NCI-H1694 treated with DMSO at 0.1 percent for 48 hours (cell line): ENCODE measurements at regions not wholly inside any gene's neighbourhood (a gene's known extent, or its start where the extent isn't known, plus 50 kb on each side); places are given as distances from the start of the nearest gene placed in this dataset.
"Not testable (repeated sequence)": the region's sequence is repeated elsewhere in the genome, so short reads cannot be mapped to it uniquely, and the experiment has no call there.

ENCODE experiments used
- DNase-seq: peaks from one replicate; lab custom pipeline; 2025; lab: John Stamatoyannopoulos, UW

DNA sequence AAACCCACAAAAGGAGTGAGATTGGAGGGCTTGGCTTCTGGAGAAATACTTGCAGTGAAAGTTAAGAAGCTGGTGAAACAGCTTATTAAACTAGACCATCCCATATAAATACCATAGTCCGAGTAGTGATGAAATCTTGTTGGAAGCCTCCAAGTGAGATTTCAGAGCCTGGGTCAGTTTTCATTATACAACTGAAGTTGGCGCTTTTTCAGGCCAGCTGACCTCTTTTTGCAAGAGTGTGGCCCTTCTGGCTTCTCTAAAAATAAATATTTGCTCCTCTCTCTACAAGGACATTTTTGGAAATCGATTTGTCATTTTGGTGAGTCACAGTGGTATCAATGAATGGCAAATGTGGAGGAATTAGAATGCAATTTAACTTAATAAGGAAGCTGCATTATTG is 51.2 kb upstream of the THRB start:
- DNase-seq: no peak

DNA sequence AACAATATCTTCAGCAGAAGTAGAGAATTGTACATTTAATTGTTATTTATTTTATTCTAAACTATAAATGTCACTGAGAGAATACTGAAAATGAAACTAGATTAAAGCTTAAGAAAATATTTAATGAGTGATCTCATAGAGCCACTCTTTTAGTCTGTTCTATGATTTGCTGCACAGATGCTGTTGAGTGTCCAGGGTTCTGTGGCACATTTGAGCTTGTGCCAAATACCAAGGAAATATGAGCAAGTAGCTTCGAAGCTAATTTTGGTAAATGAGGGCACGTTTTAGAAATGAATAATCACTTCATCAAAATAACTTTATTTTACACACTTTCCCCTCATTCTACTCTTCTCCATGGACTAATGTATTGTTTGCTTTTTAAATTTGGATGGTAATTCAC is 53.6 kb upstream of the THRB start:
- DNase-seq: no peak

- DNase-seq: no peak
Observed at GRCh38 chr3:24550588-24550987, 55.9 kb upstream of the THRB start.

DNA sequence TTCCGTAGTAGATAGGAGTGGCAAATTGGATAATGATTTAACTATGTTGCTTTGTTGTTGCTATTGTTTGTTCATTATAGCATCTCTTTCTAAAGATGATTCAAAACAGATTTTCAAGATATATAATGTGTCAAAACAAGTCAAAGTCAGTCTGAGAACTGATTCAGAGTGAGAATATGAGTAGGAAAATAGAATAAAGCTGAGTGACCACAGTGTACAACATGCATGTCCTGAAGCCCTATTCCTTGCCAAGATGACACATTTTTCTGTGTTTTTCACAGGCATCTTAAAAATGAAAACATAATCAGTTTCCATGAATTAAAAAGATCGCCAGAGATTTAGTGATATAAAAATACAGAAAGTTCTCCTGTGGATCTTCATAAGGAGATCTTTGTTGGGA is 57.0 kb upstream of the THRB start:
- DNase-seq: no peak

- no peak for DNase-seq
Observed at GRCh38 chr3:24562895-24563294, 68.2 kb upstream of the THRB start.

DNA sequence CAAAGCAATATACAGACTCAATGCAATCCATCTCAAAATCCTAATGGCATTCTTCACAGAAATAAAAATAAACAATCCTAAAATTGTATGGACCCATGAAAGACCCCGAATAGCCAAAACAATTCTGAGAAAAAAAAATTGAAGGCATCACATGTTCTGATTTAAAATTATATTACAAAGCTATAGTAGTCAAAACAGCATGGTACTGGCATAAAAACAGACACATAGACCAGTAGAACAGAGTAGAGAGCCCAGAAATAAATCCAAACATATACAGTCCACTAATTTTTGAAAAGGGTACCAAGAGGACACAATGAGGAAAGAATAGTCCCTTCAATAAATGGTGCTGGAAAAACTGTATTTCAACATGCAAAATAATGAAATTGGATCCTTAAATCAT is 70.4 kb upstream of the THRB start:
- DNase-seq: no peak

GRCh38 chr3:24565656-24566055 is 71.0 kb upstream of the THRB start:
- DNase-seq: no peak

DNA sequence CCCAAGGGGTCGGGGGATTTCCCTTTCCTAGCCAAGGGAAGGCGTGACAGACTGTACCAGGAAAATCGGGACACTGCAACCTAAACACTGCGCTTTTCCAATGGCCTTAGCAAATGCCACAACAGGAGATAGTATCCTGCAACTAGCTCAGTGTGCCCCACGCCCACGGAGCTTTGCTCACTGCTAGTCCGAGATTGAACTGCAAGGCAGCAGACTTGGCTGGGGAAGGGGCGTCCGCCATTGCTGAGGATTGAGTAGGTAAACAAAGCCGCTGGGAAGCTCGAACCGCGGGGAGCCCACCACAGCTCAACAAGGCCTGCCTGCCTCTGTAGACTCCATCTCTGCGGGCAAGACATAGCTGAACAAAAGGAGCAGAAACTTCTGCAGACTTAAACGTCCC is 72.3 kb upstream of the THRB start:
- DNase-seq: no peak

DNA sequence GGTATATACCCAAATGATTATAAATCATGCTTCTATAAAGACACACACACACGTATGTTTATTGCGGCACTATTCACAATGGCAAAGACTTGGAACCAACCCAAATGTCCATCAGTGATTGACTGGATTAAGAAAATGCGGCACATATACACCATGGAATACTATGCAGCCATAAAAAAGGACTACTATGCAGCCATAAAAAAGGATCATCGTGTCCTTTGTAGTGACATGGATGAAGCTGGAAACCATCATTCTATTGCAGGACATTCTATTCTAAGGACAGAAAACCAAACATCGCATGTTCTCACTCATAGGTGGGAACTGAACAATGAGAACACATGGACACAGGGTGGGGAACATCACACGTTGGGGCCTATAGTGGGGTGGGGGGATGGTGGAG is 77.8 kb upstream of the THRB start:
- not testable (repeated sequence) for DNase-seq

GRCh38 chr3:24573576-24573975 is 78.9 kb upstream of the THRB start:
- no peak for DNase-seq

DNA sequence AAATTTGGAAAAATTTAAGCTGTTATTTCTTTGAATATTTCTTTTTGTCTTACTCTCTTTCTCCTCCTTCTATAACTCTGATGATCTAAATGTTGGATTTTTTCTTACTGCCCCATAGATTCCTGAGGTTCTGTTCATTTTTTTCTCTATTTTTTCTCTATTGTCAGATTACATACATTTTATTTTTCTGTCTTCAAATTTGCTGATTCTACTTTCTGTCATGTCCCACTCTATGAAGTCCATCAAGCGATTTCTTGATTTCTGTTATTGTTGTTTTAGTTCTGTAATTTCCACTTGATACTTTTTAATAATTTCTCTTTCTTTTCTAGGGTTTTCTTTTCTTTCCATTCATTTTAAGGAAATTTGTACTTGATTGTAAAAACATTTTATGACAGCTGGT is 83.7 kb upstream of the THRB start:
- DNase-seq: no peak

DNA sequence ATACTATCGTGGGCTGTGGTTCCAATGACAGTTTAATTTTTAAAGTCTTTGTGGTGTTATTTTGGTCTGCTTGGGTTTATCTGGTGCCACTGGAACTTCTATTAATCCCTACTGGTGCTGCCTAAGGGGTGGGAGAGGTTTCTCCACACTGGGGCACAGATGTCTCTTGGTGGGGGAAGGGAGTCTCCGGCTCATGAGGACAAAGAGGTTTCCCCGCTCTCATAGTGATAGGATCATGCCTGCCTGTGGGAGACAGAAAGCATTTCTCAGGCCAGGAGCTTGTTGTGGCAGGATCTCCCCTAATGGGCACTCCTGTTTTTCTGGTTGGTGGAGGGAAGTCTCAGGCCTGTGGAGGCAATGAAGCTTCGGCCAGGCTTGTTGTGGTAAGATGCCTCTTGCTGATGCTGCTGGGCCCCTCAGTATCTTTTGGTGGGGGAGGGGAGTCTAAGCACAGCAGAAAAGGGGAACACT is 84.3 kb upstream of the THRB start:
- DNase-seq: no peak

GRCh38 chr3:24582431-24583403 is 88.1 kb upstream of the THRB start:
- no peak for DNase-seq

GRCh38 chr3:24586920-24587319 is 92.3 kb upstream of the THRB start:
- DNase-seq: no peak

- DNase-seq: no peak
Observed at GRCh38 chr3:24588629-24589512, 94.2 kb upstream of the THRB start.

DNA sequence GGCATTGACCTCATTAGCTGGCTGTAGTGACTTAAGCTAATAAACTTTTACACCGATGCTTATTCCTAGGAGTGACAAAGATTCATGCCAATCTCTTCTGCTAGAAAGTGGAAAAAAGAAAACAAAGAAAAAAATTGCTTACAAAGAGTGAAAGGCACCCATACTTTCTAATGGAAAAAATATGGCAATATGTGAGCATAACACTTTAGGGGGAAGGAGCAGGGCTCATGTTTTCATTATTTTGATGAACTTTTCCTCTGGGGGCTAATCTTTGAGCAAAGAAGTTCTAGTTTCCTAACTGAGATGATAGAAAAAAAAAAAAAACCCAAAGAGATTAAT is 94.8 kb upstream of the THRB start:
- no peak for DNase-seq

- DNase-seq: no peak
Observed at GRCh38 chr3:24589931-24590880, 95.6 kb upstream of the THRB start.

DNA sequence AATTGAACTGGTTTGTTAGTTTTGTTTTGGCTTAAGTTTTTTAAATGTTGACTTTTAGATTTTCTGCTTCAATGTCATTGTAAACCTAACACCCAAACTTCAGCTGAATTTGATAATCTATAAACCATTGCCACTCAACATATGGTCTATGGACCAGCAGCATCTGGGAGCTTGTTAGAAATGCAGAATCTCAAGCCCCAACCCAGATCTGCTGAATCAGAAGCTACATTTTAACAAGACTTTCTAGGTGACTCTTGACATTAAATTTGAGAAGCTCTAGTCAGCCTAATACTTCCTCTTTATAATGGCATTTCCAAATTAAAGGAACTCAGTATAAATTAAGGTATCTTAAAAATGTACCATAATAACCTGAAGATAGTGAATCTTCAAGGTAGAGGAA is 96.5 kb upstream of the THRB start:
- DNase-seq: no peak

- no peak for DNase-seq
Observed at GRCh38 chr3:24591661-24592555, 97.3 kb upstream of the THRB start.

GRCh38 chr3:24594161-24594560 is 99.5 kb upstream of the THRB start:
- DNase-seq: no peak

- DNase-seq: no peak
Observed at GRCh38 chr3:24595796-24596195, 101.1 kb upstream of the THRB start.
